GM18519 (cell line): ENCODE measurements at regions not wholly inside any gene's neighbourhood (a gene's known extent, or its start where the extent isn't known, plus 50 kb on each side); places are given as distances from the start of the nearest gene placed in this dataset.
A peak's percentile ranks its signal among the peaks of the same experiment; 100 is the strongest.
"Not testable (repeated sequence)": the region's sequence is repeated elsewhere in the genome, so short reads cannot be mapped to it uniquely, and the experiment has no call there.

ENCODE experiments used
- ATAC-seq: cut with Tn5 transposase; IDR thresholded peaks from one replicate; pipeline ENCODE4 v1.9.1; 2021; ENCODE audit warnings: mild to moderate bottlenecking, moderate library complexity; ENCODE audit not compliant: unreplicated experiment, low FRiP score

GRCh38 chr3:177249203-177249602 is 51.9 kb upstream of the TBL1XR1 start:
- no peak for ATAC-seq

- ATAC-seq, result no peak
These were observed 52.9 kb upstream of the TBL1XR1 start for GRCh38 chr3:177250151-177250550.

GRCh38 chr3:177251755-177252154 is 54.5 kb upstream of the TBL1XR1 start:
- ATAC-seq, result no peak

- ATAC-seq, result no peak
These were observed 59.7 kb upstream of the TBL1XR1 start for GRCh38 chr3:177257006-177257405.

DNA sequence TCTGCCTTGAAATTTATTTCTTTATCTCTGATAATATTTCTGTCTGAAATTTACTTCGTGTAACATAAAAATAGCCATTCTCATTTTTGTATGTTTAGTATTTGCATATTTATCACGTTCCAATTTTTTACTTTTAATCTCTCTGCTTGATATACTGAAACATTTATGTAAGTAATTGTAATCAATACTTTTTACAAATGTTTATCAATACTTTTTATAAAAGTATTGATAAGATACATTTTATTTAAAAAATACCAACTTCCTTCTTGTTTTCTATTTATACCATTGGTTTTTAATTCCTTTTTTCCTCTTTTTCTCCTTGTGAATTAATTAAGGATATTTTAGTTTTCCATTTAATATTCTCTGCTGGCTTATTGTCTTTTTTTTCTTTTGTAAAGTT is 60.3 kb upstream of the TBL1XR1 start:
- no peak for ATAC-seq

DNA sequence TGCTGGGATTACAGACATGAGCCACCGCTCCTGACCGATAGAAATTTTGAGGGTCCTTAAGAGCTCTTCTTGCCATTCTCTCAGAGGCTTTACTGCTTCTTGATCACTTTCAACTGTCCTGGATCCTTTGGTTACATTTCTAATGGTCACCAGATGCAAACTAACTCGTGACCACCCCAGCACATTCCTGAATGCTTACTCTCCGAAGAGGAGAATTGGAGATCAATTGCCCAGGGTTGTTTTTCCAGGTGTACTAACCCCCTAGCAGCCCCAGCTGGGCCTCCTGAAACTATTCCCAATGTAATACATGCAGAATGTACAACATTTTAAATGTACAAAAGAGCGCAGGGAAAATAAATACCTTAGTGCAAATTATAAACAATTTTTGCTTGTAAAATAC is 65.1 kb upstream of the TBL1XR1 start:
- ATAC-seq, result no peak

- ATAC-seq, result peak; percentile 70
These were observed 66.5 kb upstream of the TBL1XR1 start for GRCh38 chr3:177263615-177264368.

DNA sequence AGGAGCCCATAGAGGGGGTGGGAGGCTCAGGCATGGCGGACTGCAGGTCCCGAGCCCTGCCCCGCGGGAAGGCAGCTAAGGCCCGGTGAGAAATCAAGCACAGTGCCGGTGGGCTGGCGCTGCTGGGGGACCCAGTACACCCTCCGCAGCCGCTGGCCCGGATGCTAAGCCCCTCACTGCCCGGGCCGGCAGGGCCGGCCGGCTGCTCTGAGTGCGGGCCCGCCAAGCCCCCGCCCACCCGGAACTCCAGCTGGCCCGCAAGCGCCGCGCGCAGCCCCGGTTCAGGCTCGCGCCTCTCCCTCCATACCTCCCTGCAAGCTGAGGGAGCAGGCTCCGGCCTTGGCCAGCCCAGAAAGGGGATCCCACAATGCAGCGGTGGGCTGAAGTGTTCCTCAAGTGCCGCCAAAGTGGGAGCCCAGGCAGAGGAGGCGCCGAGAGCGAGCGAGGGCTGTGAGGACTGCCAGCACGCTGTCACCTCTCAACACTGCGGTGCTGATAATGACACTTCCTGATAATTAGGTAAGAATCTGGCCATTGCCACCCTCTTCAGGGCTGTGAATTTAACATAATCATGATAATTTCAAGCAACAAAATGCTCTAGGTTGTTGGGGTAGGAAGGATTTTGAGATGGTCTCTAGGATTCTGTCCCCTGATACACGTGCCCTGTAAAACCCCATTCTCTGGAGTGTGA is 74.7 kb upstream of the TBL1XR1 start:
- ATAC-seq, result not testable (repeated sequence)

DNA sequence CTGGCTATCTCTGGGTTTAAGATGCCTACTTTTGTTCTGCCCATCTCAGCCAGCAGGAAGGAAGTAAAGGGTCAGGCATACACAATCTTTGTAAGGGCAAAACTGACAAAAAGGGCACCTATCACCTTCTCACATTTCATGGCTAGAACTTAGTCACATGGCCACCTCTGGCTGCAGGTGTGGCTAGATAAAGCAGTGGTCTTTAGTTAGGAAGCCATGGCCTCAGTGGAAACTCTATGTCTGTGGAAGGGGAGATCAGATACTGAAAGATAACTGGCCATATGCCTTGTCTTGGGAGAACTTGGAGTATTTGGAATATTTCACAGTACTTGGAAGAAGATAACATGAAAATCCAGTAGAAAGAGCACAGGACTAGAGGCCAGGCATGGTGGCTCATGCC is 80.7 kb upstream of the TBL1XR1 start:
- no peak for ATAC-seq

GRCh38 chr3:177279118-177279815 is 82.0 kb upstream of the TBL1XR1 start:
- ATAC-seq, result no peak

DNA sequence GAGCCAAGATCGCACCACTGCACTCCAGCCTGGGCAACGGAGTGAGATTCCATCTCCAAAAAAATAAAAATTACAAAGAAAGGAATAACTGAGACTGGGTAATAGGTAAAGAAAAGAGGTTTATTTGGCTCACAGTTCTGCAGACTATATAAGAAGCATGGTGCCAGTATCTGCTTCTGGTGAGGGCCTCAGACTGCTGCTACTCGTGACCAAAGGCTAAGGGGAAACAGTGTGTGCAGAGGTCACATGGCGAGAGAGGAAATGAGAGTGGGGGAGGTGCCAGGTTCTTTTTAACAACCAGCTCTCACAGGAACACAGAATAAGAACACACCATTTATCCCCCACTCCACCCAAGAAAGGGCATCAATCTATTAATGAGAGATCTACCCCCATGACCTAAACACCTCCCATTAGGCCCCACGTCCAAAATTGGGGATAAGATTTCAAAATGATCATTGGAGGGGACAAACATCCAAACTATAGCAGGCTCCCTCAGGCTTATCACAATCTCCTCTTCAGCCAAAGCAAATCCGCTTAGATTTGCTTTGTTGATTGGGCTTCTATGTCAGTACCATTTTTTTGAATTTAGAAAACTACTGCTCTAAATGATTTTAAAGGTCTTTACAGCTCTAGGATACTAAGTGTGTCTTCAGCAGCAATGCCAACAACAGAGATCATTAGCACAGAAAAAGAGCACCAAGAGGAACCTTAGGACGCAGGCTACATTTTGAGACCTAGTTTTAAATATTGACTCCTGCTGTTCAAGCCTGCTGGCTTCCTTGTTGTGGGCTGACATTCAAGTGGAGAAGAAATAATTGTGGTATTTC is 84.2 kb upstream of the TBL1XR1 start:
- ATAC-seq, result no peak

- no peak for ATAC-seq
These were observed 84.9 kb upstream of the TBL1XR1 start for GRCh38 chr3:177282119-177282655.

DNA sequence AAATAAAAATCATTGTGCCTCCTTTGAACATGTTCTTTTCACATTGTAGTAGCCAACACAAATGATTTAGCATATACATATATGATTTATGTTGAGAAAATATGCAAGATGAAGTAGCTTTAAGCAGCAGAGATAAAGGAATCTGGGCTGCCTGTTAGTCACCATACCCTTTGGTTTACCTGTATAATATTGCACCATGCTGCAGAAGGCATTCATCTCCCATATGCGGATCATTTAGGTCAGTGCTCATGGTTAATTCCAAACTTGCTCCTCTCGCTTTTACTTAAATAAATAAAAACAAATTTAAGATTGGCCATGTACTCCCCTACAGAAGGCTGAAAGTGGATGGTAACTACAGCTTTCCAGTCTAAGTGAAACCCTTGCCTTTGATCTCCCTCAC is 86.7 kb upstream of the TBL1XR1 start:
- ATAC-seq, result no peak

GRCh38 chr3:177284383-177284881 is 87.2 kb upstream of the TBL1XR1 start:
- no peak for ATAC-seq

DNA sequence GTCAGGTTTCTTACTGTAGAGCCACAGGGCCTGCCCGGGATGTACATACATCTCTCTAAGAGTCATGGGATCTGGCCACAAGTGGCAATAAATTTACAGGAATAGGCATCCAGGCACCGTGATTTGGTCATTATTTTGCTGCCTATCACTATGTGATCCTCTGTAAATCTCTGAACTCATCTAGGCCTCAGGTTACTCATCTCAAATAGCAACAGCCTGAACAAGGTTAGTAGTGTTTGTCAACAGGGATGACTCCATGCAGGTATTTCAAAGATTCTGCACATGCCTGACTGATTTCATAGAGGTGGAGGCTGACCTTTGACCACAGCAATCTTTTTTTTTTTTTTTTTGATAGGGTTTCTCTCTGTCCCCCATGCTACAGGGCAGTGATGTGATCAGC is 88.8 kb upstream of the TBL1XR1 start:
- no peak for ATAC-seq

DNA sequence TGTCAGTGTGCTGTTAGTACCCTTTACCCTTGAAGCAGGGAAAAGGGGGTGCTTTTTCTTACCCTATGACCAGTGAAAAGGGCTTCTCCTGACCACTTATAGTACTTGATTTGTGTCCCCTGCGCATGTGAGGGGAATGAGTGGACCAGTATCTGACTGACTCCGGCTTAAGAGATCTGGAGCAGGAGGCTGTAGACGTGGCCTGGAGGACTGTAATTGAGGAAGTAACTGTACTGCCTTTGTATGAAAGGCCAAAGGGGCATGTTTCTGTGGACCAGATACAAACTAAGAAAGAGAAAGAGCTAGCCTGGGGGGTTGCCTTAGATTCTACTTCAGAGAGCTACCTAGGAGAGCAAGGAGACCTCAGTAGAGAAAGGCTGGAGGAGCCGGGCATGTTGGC is 89.9 kb upstream of the TBL1XR1 start:
- ATAC-seq, result no peak

- ATAC-seq, result no peak
These were observed 93.4 kb upstream of the TBL1XR1 start for GRCh38 chr3:177290633-177291032.

GRCh38 chr3:177294221-177294620 is 96.9 kb upstream of the TBL1XR1 start:
- no peak for ATAC-seq

GRCh38 chr3:177295116-177295515 is 97.8 kb upstream of the TBL1XR1 start:
- no peak for ATAC-seq

- ATAC-seq, result no peak
These were observed 102.0 kb upstream of the TBL1XR1 start for GRCh38 chr3:177299250-177299649.
